Activated CD8-positive, alpha-beta memory T cell treated with anti-CD3 and anti-CD28 coated beads, Interleukin-2, amount 50 U/mL, for 48 hours (primary cell): ENCODE measurements at regions not wholly inside any gene's neighbourhood (a gene's known extent, or its start where the extent isn't known, plus 50 kb on each side); places are given as distances from the start of the nearest gene placed in this dataset.

Source experiments
- DNase-seq: peaks from one replicate; pipeline ENCODE4 v3.0.0-alpha.2; 2020

DNA sequence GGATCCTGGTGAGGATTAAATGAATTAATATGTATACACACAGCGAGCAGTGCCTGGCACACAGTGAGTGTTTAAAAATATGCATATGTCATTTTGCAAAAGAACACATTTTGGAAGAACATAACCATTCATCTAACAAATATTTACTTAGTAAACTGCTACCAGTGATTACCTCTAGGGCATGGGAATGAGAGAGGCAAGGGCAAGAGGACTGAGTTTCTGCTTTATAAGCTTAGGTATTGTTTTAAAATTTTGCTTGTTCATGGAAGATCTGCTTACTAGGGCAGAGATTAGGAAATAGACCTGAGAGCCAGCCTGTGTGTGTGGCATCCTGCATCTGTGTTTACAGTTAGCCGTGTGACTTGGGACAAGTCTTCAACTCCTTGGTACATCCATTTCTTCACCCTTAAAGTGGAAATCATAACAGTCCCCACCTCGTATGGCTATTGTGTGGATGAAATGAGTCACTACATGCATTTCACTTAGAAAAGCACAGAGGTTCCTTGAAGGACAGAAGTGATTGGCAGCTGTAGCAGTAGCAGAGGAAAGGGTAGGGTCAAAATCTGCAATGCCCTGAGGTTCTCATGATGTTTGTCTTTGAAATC, 198.5 kb upstream of the FMN2 start:
- DNase-seq, result no peak

DNA sequence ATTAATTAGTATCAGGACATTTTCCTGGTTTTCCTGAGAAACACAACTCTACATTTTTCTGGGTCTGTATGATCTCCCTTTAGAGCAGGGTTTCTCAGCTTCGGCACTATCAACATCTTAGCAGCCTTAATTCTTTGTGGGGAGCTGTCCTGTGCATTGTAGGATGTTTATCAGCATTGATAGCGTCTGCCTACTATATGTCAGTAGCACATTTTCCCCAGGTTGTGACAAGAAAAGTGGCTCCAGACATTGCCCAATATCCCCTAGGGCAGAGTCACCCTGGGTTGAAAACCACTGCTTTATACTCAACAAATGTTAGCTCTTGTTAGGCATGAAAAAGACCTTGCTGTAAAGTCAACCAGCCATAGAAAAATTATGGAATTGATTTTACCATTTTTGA, 195.1 kb upstream of the FMN2 start:
- DNase-seq, result no peak

DNA sequence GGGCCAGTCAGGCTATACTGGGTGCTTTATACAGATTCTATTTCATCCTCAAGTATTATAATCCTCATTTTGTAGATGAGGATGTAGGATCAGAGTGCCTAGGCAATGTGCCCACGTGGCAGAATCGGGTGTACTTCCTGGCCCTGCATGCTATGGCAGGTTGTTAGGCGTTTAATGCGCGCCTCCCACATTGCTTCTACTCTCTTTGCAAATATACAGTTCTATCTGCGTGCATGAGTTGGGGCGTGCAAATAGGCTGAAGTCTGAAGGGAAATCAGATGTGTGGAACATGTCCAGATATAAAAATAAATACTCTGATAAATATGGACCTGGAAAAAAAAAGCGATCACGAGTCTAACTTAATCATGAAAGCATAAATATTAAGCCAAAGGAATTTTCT, 194.7 kb upstream of the FMN2 start:
- DNase-seq, result no peak

DNA sequence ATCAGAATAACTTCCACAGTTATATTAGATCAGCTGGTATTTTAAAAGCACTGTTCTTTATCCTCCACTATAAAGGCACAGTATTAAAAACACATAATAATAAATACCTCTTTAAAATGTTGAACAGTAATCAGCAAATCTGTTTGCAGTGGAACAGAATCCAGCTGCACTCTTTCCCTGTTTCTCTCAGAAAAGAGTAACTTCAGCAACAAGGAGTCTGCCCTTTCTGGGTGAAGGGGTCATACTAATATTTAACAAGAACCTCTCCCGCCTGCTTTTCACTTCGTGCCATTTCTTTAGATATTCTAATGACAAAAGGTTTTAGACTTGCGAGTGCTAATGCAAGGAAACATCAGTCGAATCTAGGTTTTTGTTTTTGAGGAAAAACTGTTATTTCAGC, 194.2 kb upstream of the FMN2 start:
- no peak for DNase-seq

DNA sequence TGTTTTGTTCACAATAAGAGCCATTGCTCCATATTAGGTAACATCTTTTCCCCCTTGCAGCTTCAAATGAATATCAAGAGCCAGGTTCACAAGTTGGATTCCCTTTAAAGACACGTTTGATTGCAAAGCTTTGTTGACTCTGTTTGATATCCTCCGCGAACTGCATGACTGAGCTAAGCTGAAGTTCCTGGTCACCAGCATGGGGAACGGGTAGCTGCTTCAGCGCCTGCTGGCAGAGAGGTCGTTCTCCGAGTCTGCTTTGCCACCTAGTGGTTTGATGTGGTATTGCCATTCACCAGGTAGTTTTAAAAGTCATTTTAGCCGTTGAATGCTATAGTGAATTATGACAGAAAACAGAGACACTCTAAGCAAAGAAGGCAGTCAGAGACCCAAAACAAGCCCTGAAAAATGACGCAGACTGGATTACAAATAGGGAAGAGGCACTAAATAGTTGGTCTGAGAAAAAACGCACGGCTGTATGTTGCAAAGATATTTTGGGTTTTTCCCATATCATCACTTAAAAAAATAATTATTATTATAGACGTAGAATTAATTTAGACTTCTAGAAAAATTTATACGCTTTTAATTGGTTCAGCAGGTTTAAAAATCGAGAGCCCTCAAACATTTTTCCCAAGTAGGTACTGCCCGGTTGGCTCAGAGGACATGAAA, 193.5 kb upstream of the FMN2 start:
- peak; percentile 84 for DNase-seq

DNA sequence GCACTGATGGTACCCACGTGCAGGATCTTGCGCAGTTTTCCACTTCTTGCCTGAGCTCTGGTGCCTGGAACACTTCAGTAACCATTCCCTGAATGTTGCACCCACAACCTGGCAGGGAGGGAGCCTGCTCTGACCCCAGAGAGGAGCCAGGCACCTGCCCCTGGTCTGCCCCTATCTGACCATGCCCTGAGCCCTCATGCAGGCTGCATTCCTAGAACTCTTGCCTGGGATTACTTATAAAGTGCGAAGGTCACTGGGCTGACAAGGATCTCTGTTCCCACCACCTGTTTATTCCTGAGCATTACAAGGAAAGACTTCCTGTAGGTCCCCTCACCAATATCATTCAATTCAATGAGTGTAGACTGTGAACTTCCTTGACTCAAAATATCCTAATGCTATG, 191.9 kb upstream of the FMN2 start:
- no peak for DNase-seq

DNA sequence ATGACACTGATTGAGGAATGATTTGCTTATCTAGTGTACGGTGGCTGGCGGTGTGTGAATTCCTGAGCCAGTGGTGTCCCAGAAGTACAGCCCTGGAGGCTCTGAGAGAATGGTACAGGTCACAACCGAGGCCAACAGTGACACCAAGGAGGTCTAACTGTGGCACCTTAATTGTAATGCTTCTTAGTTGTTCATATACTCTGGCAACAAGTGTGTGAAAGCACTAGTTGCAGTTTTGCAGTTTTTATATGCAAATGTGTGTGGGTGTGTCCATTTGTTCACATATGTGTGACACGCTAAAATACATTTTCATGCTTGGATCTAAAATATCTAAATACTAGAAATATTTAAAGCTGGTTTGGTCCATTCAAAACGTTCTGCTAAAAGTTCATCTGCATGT, 185.3 kb upstream of the FMN2 start:
- DNase-seq, result no peak

DNA sequence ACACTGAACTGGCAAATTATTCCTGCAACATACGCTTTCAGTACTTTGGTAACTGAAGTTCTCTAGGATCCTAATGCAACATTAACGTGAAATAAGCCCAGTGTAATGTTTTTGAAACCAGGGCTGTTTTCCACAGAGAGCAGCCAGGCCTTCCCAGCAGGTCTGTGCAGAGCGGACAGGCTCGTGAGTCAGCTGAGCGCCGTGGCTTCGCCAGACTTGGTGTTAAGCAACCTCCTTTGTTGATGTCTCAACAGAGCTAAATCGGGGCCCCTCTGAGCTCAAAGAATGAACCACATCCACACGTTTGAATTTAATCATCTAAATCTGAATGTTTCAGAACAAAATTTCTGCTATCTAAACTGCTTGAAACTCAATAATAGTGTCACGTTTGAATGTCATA, 181.8 kb upstream of the FMN2 start:
- no peak for DNase-seq

DNA sequence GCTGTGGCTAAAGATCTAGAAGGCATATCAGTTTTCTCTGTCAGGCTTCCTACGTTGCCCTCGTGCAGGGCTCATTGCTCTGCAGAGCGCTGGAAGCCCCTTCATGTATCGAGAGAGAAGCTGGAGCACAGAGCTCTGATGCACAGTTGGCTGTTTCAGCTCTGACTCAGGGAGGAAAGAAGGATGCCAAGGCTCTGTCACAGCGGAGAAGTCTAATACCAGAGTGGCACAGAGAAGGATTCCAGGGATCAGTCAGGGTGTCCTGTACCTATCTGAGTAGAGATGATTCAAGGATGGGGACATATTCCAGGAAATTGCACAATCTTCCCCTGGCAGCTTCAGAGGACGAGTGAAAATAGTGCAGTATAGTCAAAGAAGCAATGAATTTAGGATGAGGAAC, 179.2 kb upstream of the FMN2 start:
- DNase-seq, result no peak

DNA sequence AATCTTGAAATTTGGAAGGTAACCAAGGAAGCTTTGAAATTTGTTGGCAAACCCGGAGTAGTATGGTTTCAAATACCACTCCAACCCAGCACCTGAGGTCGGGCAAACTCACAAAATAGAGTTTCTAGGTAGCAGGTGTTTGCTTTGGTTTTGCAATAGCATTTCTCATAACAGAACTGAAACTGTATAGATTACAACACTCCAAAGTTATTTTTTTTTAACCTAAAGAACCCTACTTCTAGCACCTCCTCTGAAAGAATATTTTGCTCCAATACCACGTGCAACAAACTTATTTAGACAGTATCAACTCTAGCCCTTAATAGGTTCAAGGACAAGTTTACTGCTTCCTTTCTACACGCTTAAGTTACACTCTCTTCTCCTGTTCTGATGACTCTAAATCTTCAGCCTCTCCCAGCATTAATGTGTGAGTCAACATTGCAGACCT, 178.5 kb upstream of the FMN2 start:
- no peak for DNase-seq

DNA sequence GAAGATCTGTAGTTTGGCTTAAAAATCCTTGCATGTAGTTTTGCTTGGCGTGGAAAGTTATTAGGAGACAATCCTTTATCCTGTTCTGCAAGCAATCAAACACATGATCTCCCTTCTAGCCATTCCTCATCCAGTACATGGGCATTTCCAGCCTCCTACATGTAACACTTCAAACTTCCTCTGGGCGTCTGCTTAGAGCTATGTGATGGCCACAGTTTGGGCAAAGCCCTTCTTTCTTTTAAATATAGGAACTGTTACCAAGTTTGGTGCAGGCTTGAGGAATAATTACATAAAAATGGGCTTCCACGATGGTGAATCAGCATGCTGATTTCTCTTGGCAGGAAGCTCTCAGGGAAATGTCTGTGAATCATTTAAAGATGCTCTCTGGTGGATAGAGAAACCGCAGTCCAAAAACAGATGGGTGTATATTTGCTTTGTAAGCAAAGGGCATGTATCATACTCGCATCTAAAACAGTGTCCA, 176.9 kb upstream of the FMN2 start:
- DNase-seq, result no peak

DNA sequence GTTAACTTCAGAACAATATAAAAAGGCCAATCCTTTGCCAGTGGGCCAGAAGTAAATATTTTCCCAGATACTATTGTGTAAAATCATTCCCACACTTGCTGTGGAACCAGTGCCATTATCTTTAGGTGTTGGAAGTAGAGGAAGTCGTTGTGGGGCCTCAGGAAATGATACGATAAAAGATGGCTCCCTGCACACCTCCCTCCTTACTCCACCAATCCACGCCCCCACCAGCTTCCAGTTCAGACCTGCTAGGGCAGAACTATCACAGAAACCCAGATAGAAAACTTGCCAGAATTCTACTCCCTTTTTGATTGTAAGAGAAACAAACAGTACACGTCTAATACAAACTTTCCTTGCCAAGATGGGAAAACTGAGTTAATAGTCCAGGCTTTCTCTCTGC, 173.0 kb upstream of the FMN2 start:
- no peak for DNase-seq

DNA sequence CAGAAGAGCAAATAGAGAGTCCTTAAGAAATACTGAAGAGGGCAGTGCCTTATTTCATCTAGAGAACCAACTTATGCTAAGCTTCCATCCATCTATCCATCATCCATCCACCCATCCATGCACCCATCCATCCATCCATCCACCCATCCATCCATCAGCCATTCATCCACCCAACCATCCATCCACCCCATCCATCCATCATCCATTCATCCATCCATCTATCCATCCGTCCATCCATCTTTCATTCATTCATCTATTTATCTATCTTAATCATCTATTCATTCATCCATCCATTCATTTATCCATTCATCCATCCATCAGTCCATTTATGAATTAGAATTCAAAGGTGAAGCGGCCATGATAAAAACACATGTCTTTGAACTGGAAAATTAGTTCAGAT, 171.5 kb upstream of the FMN2 start:
- DNase-seq, result no peak

DNA sequence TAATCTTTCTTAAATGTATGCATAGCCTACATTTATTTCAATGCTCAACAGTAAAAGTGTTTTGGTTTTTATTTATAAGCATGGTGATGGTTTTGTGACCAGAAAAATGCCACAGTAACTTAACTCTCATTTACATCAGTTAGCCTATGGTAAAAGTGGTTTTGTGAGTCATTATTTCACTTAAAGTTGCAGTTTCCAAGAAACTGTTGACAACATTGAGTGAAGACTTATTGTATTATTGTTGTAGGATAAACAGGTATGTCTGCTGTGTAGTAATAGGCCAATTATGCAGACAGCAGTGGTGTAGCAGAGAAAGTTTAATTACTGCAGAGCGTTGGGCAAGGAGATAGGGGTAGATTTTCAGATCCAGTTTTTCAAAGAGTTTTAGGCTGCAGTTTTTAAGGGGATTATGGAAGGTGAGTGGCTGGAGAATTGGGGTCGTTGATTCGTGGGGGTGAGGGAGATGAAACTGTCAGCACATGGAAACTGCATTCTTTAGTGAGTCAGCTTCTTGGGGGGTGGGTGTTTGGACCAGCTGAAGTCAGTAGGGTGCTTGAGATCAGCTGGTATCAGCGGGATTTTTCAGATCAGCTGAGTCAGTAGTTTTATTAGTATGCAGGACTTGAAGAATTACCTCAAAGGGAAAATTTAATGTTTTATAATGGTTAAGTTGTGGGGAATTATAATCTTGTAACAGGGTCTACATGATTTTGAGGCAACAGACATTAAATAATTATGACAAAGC, 168.7 kb upstream of the FMN2 start:
- DNase-seq, result no peak

DNA sequence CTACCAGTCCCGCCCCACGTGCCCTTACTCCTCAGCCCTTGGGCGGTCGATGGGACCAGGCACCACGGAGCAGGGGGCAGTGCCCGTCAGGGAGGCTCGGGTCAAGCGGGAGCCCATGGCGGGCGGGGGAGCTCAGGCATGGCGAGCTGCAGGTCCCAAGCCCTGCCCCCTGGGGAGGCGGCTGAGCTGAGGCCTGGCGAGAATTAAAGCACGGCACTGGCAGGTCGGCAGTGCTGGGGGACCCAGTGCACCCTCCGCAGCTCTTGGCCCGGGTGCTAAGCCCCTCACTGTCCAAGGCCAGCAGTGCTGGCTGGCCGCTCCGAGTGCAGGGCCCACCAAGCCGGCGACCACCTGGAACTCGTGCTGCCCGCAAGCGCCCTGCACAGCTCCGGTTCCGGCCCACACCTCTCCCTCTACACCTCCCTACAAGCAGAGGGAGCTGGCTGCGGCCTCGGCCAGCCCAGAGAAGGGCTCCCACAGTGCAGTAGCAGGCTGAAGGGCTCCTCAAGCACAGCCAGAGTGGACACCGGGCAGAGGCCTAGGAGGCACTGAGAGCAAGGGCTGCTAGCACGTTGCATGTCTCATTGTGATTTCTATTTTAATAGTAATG, 166.8 kb upstream of the FMN2 start:
- no peak for DNase-seq

DNA sequence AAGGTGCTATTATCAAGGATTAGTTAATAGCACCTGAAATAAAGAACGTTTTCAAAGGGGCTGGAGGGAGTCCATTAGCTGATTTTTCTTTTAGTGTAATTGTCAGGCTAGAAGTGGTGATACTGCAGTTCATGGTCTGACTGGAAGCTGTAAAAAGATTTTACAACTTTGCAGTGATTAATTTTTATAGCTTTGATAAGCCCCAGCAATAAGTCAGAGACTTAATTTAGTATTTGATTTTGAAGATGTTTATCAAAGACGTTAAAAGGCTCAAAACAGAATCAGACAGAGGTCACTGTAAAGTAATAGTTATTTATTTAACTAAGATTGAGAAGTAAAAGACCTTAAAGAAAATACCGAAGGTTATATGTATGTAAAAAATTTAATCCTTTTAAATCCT, 165.5 kb upstream of the FMN2 start:
- no peak for DNase-seq

DNA sequence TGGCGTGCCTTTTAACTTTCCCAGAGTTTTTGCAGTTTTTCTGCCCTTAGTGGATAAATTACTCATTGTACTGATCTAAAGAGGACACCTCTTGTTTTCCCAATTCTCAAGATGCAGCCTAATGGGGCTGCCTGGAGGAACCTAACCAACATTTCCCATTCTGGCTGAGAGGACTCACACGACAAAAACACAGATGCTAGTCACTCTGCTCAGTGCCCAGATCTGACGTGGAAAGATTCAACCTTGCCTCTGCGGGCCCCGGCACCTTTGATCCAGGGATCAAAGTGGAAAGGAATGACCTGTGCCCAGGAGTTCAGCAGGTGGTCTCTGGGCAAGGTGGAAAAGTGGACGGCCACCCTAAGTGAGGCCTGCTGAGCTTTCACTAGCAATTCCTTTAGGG, 162.4 kb upstream of the FMN2 start:
- no peak for DNase-seq

DNA sequence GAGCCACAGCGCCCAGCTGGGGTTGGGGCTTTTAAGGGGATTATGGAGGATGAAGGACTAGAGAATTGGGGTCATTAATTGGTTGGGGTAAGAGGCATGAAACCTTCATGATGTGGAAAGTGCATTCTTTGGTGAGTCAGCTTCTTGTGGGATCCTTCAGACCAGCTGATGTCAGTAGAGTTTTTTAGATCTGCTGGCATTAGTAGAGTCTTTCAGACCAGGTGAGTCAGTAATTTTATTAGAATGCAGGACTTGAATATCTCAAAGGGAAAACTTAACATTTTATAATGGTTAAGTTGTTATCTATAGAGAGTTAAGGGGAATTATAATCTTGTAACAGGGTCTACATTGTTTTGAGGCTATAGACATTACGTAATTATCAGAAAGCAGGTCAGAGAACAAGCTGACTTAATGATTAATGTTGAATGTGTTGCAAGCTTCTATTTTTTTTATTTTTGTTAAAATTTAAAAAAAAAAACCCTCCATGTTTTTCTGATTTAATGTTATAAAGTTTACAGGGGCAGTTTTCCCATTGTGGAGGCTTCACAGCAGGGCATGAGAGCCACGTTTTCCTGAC, 160.9 kb upstream of the FMN2 start:
- no peak for DNase-seq

DNA sequence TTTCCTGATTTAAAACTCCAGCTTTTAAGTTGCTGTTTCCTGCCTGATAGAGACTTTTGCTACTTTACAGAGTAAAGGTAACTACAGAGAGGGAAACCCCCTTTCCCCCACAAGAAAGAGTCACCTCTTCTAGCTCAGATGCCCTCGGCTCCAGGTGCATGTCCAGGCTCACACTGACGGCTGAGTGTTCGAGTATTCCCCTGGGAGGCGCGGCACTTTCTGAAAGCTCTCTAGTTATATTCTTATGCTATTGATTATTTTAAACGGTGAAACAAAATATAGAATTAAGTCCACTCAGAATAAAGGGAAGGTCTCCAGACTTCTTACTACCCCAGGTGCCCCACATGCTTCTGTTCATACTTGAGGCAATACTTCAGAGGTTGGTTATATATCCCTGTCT, 160.3 kb upstream of the FMN2 start:
- DNase-seq, result no peak

DNA sequence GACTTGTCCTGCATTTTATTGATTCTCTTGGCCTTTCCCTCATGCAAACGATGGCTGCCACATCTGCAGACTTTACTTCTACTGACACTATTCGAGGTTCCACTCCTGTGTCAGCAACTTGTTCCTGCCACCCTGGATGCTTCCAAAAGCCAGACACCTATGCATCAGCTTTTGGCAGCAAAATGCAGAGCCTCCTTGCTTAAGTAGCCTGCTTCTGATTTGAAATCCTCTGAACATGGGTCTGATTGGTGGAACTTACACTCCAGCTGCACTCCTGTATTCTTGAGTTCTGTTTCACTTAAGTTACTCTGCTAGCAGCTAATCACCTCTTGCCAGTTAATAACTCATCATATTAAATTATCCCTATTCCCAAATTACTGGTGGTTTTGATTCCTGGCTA, 152.1 kb upstream of the FMN2 start:
- DNase-seq, result no peak

DNA sequence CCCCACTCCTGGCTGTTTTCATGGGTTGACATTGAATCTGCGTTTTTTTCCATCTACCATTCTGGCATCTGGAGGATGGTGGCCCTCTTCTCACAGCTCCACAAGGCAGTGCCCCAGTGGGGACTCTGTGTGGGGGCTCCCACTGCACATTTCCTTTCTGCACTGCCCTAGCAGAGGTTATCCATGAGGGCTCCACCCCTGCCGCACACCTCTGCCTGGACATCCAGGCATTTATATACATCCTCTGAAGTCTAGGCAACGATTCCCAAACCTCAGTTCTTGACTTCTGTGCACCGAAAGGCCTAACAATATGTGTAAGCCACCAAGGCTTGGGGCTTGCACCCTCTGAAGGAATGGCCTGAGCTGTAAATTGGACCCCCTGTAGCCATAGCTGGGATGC, 147.9 kb upstream of the FMN2 start:
- no peak for DNase-seq

DNA sequence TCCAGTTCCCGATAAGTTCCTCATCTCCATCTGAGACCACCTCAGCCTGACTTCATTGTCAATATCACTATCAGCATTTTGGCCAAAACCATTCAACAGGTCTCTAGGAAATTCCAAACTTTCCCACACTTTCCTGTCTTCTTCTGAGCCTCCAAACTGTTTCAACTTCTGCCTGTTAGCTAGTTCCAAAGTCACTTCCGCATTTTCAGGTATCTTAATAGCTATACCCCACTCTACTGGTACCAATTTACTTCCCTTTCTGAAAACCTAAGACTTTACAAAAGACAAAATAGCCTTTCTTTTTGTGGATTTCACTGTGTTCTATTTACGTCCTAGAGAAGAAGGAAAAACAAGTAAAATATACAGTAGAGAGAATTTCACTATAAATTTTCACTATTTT, 147.0 kb upstream of the FMN2 start:
- no peak for DNase-seq

DNA sequence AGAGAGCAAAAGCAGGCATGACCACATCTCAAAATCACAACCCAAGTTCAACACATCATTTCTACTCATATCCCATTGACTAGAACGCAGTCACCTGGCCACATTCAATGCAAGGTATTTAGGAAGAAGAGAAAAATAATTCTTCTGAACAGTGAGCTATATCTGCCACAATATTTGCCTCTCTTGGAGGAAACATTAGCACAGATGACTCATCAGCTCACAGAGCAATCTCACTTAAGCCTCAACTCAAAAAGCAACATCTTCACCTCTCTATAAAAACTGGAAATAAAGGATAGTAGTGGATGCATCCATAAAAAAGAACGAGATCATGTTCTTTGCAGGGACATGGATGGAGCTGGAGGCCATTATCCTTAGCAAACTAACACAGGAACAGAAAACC, 143.9 kb upstream of the FMN2 start:
- DNase-seq, result no peak
